NCI-H82 treated with DMSO at 0.1 percent for 48 hours (cell line): ENCODE measurements at regions not wholly inside any gene's neighbourhood (a gene's known extent, or its start where the extent isn't known, plus 50 kb on each side); places are given as distances from the start of the nearest gene placed in this dataset.

Experiments used
- DNase-seq: peaks from one replicate; lab custom pipeline; 2025; ENCODE audit not compliant: unreplicated experiment; lab: John Stamatoyannopoulos, UW

DNA sequence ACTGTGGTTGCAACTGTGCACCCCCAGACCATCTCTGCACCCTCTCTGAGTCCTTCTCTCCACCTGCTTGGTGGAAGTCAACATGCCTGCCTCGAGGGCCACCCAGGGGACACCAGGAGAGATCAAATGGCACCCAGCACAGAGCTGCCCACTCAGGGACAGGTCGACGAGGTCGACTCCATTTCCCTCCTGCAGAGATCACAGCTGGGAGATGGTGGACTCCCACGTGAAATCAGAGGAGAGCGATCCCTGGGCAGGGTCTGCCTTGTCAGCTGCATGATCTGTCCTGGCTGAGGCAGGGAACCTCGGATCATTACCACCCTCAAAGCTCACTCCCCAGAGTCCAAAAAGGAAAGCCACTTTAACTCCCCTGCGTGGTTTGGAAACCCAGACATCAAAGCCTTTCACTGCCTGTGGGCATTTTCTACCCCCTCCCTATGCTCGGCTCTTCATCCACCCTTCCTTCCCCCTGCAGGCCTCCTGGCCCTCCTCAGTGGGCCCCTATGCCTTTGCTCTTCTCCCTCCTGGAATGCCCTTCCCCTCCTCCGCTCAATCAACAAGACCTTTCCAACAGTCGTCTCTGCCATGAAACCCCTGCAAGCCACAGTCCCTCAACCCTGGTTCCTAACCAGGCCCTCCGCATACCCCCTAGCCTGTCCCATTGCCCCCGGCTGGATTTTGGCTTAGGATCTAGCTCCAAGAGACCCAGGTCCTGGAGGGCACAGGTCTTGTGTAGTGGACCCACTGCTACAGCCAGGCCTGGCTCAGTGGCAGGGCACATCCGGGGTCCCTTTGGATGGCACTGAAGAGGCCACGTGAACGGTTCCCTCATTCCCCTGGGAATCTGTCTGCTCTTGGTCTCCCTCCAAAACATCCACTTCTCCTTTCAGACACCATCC is 103.8 kb upstream of the RPL38 start:
- DNase-seq, result no peak

GRCh38 chr17:74104921-74105320 is 98.6 kb upstream of the RPL38 start:
- no peak for DNase-seq

DNA sequence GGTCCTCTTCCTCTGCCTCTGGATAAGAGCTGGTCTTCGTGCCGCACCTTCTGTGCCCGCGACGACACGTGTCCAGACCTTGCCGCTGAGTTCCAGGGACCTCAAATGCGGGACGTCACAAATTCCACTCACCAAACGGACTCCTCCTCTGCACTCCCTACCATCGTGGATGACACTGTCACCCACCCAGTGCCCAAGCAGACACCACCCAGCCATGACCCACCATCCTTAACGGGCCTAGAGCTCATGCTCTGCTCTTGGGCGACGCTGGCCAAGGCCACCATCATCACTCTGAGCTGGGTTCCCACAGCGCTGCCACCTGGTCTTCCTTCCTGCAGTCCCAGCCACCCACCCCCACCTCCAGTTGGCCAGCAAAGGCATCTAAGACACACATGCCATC is 96.4 kb upstream of the RPL38 start:
- DNase-seq, result no peak

DNA sequence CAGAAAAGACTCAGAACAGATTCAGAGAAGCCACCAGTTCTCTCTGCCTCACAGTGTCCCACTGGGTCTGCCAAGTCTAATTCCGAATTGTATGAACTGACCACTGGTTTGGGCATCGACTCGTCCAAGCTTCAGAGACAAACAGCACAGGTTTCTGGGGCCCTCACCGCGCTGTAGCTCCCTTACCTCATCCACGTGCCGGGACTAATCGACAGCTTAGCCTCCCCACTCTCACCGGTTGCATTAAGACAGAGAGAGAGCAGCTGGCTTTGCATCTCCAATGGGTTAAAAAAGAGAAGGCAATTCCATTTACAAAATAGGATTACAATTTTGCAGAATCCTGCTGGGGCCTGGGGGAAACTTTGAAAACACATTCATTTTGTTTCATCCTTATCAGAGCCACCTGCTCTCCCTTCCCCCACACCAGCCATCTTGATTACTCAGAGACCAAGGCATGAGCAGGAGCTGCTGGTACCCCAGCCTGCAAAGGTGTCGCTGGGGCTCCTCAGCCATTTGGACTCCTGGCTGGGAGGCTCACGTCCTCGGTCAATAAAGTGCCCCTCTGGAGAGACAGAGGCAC is 95.3 kb upstream of the RPL38 start:
- peak; percentile 98 for DNase-seq

GRCh38 chr17:74110467-74110866 is 93.0 kb upstream of the RPL38 start:
- DNase-seq, result no peak

DNA sequence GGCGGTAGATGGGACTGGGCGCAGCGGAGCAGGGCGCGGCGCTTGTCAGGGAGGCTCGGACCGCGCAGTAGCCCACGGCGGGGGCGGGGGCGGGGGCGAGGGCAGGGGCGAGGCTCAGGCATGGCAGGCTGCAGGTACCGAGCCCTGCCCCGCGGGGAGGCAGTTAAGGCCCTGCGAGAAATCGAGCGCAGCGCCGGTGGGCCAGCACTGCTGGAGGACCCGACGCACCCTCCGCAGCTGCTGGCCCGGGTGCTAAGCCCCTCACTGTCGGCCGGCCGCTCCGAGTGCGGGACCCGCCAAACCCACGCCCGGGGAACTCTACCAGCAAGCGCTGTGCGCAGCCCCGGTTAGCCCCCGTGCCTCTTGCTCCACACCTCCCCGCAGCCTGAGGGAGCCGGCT is 90.2 kb upstream of the RPL38 start:
- DNase-seq, result no peak

GRCh38 chr17:74113952-74114351 is 89.5 kb upstream of the RPL38 start:
- no peak for DNase-seq

DNA sequence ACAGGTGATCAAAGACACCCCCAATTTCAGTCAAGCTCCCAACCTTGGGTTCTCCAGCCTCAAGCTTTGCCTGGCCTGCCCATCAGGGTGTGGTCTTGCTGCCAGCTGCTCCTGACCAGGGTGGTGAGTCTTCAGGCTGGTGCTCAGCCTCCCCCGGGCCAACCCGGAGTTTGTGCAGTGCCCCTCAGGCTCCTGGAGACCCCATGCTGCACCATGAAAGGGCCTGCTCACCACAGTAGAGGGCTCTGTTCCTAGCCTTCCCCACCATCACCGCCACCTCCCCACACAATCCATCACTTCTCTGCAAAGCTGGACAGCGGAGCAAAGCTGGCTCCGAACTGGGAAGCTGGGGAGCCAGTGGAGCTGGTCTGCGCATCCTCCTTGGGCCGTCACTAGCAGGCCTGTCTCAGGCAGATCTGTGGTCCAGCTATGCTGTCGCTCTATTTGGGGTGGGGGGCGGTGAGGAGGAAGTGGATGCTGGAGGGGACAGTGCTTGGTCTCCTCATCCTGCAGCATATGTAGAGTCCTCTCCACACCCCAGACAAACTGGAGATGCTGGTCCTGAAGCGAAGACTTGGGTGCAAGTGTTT is 88.5 kb upstream of the RPL38 start:
- DNase-seq, result no peak

DNA sequence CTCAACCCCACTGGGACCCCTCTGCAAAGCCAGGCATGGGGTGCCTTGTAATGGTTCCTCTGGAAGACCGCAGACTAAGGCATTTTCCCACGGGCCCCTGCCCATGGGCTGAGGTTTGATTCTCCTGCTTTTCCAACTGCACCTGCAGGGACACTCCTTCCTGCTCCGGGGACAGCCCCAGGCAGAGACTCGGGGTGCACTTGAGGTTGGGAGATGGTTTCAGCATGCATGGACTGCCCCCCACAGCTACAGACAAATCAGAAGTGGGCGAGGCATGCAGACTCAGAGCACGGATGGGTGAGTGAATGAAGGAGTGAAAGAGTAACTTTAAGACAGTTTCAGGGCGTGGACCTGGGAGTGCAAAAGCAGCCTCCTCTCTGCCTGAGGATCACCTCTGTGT is 87.9 kb upstream of the RPL38 start:
- no peak for DNase-seq

GRCh38 chr17:74116087-74116717 is 87.3 kb upstream of the RPL38 start:
- DNase-seq, result no peak

DNA sequence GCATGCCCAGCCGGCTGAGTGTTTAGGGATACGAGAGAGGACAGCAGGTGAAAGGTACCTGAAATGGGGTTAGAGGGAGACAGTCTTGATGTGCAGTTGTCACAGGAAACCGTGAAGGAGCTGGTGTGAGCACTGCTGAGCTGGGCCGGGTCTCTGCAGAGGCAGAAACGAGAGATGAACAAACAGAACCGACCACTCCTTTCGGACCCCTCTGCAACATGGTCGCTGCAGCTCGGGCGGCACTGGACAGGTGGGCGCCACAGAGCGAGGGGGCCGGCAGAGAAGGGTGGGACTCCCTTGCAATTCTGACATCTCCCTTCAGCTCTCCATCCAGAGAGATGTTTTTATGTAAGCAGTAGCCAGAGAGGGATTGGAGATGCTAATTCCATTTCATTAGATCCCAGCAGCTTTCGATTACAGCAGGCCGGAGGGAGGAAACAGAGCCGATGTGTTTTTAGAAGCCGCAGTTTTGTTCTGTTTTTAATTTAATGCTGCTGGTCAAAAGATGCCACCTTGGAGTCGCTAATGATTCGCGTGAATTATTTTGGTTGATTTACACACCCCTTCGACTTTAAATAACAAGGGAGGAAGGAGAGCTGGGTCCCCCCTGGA is 86.3 kb upstream of the RPL38 start:
- DNase-seq, result peak; percentile 15

GRCh38 chr17:74117999-74118421 is 85.5 kb upstream of the RPL38 start:
- DNase-seq, result peak; percentile 41

DNA sequence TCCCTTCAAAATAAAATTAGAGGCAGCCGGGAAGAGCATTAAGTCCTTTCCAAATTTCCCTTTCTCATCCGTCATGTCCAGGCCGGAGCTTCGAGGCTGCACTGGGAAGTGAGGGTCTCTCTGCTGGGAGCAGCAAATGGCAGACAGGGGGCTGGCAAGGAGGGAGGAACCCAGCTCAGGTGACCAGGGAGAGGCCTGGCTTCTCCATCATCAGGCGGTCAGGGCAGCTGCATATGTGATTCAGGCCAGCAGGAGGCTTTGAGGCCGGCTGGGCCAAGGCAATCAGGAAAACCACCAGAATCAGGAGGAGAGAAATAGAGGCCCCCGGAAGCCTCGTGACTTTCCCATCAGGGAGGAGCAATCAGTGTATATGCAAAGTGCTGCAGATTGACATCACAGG is 85.0 kb upstream of the RPL38 start:
- DNase-seq, result peak; percentile 14

GRCh38 chr17:74119049-74119580 is 84.4 kb upstream of the RPL38 start:
- DNase-seq, result no peak

- no peak for DNase-seq
Measured at GRCh38 chr17:74119965-74120364, 83.5 kb upstream of the RPL38 start.

GRCh38 chr17:74123350-74123749 is 80.1 kb upstream of the RPL38 start:
- DNase-seq, result no peak

DNA sequence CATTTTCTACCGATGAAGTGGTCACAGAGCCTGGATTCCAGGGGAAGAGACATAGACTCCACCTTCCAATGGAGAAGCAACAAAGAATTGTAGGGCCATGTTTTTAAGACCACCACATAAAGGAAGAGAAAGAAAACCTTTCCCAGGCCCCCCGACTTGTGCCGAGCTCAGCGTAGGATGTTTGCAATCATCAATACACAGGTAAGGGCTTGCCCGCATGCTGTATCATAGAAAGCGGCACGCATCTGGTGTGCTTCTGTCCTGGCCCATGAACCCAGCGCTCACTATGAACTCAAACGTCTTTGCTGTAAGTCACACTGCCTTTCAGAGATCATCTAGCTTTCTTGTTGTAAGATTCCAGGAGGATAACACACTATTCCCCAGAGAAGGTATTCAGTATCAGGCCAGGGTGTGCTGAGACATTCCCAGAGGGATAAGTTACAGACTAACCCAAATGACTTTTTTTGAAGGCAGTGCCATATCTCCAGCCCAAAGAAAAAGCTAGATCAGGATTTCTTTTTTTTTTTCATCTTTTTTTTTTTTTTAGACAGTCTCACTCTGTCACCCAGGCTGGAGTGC is 79.5 kb upstream of the RPL38 start:
- no peak for DNase-seq

GRCh38 chr17:74125156-74125555 is 78.3 kb upstream of the RPL38 start:
- DNase-seq, result no peak

DNA sequence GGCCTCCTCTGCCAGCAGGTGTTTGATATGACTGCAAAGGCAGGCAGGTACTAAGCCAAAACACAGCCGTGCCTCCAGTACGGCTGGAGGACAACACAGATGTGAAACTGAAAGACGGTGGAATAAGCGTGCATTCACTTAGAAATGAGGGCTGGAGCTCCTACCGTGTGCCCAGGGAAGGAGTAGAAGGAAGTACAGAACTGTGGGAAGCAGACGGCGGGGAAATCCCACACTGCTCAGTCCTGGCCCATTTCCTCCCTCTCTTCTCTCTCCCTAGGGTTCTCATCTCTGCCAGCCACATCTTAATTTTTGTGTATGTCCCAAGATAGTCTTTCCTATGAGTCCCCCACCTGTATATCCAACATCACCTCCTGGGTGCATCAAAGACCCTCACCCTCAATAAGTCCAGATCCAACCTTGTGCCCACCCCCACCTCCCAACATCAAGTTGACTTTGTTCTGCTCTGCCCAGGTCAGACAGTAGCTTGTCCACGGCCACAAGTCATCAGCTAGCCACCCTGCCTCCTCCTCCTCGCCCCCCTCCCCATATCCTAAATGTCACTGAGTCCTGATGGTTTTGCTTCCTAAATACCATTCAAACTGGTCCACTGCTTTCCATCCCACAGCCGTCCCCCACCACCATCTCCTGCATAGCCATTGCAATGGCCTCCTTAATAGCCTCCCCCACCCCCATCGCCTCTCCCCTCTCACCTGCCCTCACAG is 77.1 kb upstream of the RPL38 start:
- DNase-seq, result no peak

GRCh38 chr17:74126959-74127358 is 76.5 kb upstream of the RPL38 start:
- DNase-seq, result no peak
